OCI-LY3 (cell line): ENCODE measurements at regions not wholly inside any gene's neighbourhood (a gene's known extent, or its start where the extent isn't known, plus 50 kb on each side); places are given as distances from the start of the nearest gene placed in this dataset.

Experiments
- CTCF ChIP-seq: fragments of 200-600, 300-600 bp; sonication (generic); IDR thresholded peaks from 2 replicates; pipeline ENCODE4 v1.5.1; 2014; ENCODE audit warnings: antibody characterized with exemption, low read length, low read depth
- EZH2phosphoT487 ChIP-seq: fragments of 200-600 bp; shearing (Covaris generic); IDR thresholded peaks from 2 replicates; pipeline ENCODE4 v1.6.1; 2018; ENCODE audit warnings: antibody characterized with exemption, mixed run types, low read depth

GRCh38 chr3:28139967-28140634, 101.3 kb upstream of the CMC1 start:
- TF ChIP-seq CTCF (no peak), EZH2phosphoT487 (no peak)
